ENCODE measurements at regions not wholly inside any gene's neighbourhood (a gene's known extent, or its start where the extent isn't known, plus 50 kb on each side); places are given as distances from the start of the nearest gene placed in this dataset.

DNA sequence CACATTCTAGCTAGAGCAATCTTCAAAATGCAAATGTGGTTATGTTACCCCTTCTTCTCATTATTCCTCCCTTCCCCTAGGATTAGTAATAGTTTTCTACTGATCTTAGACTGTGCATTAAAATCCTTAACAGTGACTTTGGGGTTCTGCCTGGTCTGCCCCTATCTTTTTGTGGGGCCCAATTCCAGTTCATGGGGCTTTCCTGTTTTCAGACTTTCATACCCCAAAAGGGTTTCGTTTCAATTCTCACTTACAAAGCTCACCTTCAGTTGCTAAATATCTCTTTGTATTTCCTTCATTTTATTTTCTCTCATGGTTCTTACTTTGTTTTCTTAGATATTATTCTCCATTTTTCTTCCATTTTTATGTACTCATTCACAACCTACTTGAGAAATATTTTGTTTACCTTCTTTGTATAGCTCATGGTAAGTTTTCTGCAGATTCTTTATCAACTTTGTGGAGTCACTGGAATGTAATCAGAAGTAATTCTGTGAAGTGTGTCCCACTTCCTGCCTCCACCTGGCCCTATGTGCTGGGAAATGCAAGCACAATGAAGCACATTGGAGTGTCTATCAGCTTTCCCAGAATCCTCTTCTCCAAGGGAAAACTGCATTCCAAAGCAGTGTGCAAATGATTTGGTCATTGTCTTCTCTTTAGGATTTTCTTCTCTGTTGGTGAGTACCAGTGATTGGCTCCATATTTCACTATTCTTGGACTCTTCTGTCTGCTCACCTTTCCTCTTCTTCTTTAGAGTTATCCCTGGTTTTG lies 350.2 kb downstream of the ZNF326 start:
- Mint-ChIP-seq H3K36me3 (ENCODE audit: low read depth, unreplicated experiment) (no peaks in the 10 kb centered on the region), H3K27ac (ENCODE audit: unreplicated experiment) (peak overlapping the region; percentile 3), H3K4me1 (ENCODE audit: low read depth, unreplicated experiment) (peaks cover 4% of the 10 kb centered on the region), H3K27me3 (ENCODE audit: low read depth, unreplicated experiment) (no peaks in the 10 kb centered on the region), H3K9me3 (ENCODE audit: unreplicated experiment) (peaks cover 6% of the 10 kb centered on the region), H3K4me3 (ENCODE audit: unreplicated experiment) (no peak overlapping the region)
- H3K9ac ChIP-seq (ENCODE audit: low read length): no peak overlapping the region
- no peaks in the 10 kb centered on the region for H4K20me1 ChIP-seq (ENCODE audit: insufficient read depth, low read length)
- FAIRE-seq: no peak
- H3K4me1 ChIP-seq (ENCODE audit: insufficient read depth, low read length): no peaks in the 10 kb centered on the region
- H3K79me2 ChIP-seq (ENCODE audit: insufficient read depth, low read length): no peaks in the 10 kb centered on the region
- TF ChIP-seq, protein P1, sequence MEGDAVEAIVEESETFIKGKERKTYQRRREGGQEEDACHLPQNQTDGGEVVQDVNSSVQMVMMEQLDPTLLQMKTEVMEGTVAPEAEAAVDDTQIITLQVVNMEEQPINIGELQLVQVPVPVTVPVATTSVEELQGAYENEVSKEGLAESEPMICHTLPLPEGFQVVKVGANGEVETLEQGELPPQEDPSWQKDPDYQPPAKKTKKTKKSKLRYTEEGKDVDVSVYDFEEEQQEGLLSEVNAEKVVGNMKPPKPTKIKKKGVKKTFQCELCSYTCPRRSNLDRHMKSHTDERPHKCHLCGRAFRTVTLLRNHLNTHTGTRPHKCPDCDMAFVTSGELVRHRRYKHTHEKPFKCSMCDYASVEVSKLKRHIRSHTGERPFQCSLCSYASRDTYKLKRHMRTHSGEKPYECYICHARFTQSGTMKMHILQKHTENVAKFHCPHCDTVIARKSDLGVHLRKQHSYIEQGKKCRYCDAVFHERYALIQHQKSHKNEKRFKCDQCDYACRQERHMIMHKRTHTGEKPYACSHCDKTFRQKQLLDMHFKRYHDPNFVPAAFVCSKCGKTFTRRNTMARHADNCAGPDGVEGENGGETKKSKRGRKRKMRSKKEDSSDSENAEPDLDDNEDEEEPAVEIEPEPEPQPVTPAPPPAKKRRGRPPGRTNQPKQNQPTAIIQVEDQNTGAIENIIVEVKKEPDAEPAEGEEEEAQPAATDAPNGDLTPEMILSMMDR (IDR thresholded peaks at IDR 0.05; ENCODE audit: insufficient read depth, low read depth, low read length): no peak
- no peak for TF ChIP-seq EZH2 (IDR thresholded peaks at IDR 0.05; ENCODE audit: insufficient read depth, low read length)
- no peak overlapping the region for H3K4me2 ChIP-seq (ENCODE audit: low read length)
- no peaks in the 10 kb centered on the region for H3K27me3 ChIP-seq (ENCODE audit: insufficient read depth, low read length)
- no peak overlapping the region for H3K4me3 ChIP-seq (ENCODE audit: insufficient read depth, low read depth, low read length)
- no peak overlapping the region for H3K27ac ChIP-seq (ENCODE audit: low read depth, low read length)
- no peaks in the 10 kb centered on the region for H3K36me3 ChIP-seq (ENCODE audit: insufficient read depth, low read length)
- no peak for DNase-seq (ENCODE audit: low read depth)
- no peak overlapping the region for H2AFZ ChIP-seq (ENCODE audit: low read depth, low read length)
- peaks cover 6% of the 10 kb centered on the region for H3K9me3 ChIP-seq (ENCODE audit: insufficient read depth, low read depth, low read length)

DNA sequence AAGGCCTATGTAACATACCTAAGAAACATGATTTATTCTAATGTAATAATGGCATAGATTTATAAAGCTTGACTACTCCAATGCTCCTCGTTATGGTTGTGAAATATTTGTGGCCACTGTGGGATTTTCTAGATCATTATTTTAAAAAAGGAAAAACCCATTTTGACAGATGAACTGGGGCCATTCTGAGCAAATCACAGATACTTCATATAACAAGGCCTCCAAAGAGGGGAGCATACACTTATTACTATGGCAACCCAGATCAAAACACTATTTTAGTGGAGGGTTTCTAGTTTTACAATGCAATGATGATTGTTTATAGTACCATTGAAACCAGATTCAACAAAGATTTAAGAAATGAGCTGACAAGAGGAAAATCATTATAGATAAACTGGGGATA lies 346.6 kb downstream of the ZNF326 start:
- no peaks in the 10 kb centered on the region for H3K9me3 ChIP-seq (ENCODE audit: insufficient read depth, low read depth, low read length)
- H3K9ac ChIP-seq (ENCODE audit: low read length): no peak overlapping the region
- Mint-ChIP-seq H3K4me1 (ENCODE audit: low read depth, unreplicated experiment) (peaks cover 4% of the 10 kb centered on the region), H3K36me3 (ENCODE audit: low read depth, unreplicated experiment) (no peaks in the 10 kb centered on the region), H3K27ac (ENCODE audit: unreplicated experiment) (no peak overlapping the region), H3K9me3 (ENCODE audit: unreplicated experiment) (no peaks in the 10 kb centered on the region), H3K4me3 (ENCODE audit: unreplicated experiment) (no peak overlapping the region), H3K27me3 (ENCODE audit: low read depth, unreplicated experiment) (no peaks in the 10 kb centered on the region)
- H3K4me1 ChIP-seq (ENCODE audit: insufficient read depth, low read length): no peaks in the 10 kb centered on the region
- no peaks in the 10 kb centered on the region for H3K36me3 ChIP-seq (ENCODE audit: insufficient read depth, low read length)
- TF ChIP-seq EZH2 (IDR thresholded peaks at IDR 0.05; ENCODE audit: insufficient read depth, low read length): no peak
- TF ChIP-seq, protein P1 (IDR thresholded peaks at IDR 0.05; ENCODE audit: insufficient read depth, low read depth, low read length): no peak
- no peak overlapping the region for H2AFZ ChIP-seq (ENCODE audit: low read depth, low read length)
- H3K4me3 ChIP-seq (ENCODE audit: insufficient read depth, low read depth, low read length): no peak overlapping the region
- FAIRE-seq (no peak), DNase-seq (ENCODE audit: low read depth) (no peak)
- H3K79me2 ChIP-seq (ENCODE audit: insufficient read depth, low read length): no peaks in the 10 kb centered on the region
- no peak overlapping the region for H3K27ac ChIP-seq (ENCODE audit: low read depth, low read length)
- no peaks in the 10 kb centered on the region for H4K20me1 ChIP-seq (ENCODE audit: insufficient read depth, low read length)
- H3K27me3 ChIP-seq (ENCODE audit: insufficient read depth, low read length): no peaks in the 10 kb centered on the region
- no peak overlapping the region for H3K4me2 ChIP-seq (ENCODE audit: low read length)

DNA sequence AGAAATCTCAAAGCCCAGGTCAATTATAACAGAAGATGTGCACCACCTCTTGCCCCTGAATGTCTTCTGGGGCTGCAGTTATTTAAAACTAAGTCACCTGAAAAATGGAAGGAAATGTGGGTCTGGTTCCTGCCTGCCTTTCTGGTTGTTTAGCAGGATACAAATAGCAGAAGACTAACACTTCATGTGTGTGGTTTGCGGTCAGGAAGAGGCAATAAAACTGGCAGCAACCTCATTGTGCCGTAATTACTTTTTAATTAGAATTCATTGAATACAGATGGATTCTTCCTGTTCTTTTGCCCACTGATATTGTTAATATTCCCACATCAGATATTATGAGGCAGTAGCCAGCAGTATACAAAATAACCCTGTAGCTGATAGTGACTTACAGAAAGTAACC lies 345.7 kb downstream of the ZNF326 start:
- H3K9ac ChIP-seq (ENCODE audit: low read length): no peak overlapping the region
- H3K4me3 ChIP-seq (ENCODE audit: insufficient read depth, low read depth, low read length): no peak overlapping the region
- no peaks in the 10 kb centered on the region for H3K9me3 ChIP-seq (ENCODE audit: insufficient read depth, low read depth, low read length)
- no peaks in the 10 kb centered on the region for H3K27me3 ChIP-seq (ENCODE audit: insufficient read depth, low read length)
- Mint-ChIP-seq H3K36me3 (ENCODE audit: low read depth, unreplicated experiment) (no peaks in the 10 kb centered on the region), H3K27ac (ENCODE audit: unreplicated experiment) (no peak overlapping the region), H3K9me3 (ENCODE audit: unreplicated experiment) (no peaks in the 10 kb centered on the region), H3K27me3 (ENCODE audit: low read depth, unreplicated experiment) (peaks cover 3% of the 10 kb centered on the region), H3K4me3 (ENCODE audit: unreplicated experiment) (no peak overlapping the region), H3K4me1 (ENCODE audit: low read depth, unreplicated experiment) (peaks cover 1% of the 10 kb centered on the region)
- H3K27ac ChIP-seq (ENCODE audit: low read depth, low read length): no peak overlapping the region
- H3K36me3 ChIP-seq (ENCODE audit: insufficient read depth, low read length): no peaks in the 10 kb centered on the region
- TF ChIP-seq, protein P1 (IDR thresholded peaks at IDR 0.05; ENCODE audit: insufficient read depth, low read depth, low read length): no peak
- TF ChIP-seq EZH2 (IDR thresholded peaks at IDR 0.05; ENCODE audit: insufficient read depth, low read length): no peak
- DNase-seq (ENCODE audit: low read depth) (no peak), FAIRE-seq (no peak)
- H4K20me1 ChIP-seq (ENCODE audit: insufficient read depth, low read length): no peaks in the 10 kb centered on the region
- no peaks in the 10 kb centered on the region for H3K79me2 ChIP-seq (ENCODE audit: insufficient read depth, low read length)
- H3K4me2 ChIP-seq (ENCODE audit: low read length): no peak overlapping the region
- H3K4me1 ChIP-seq (ENCODE audit: insufficient read depth, low read length): no peaks in the 10 kb centered on the region
- no peak overlapping the region for H2AFZ ChIP-seq (ENCODE audit: low read depth, low read length)
